GM21390 (cell line): ENCODE measurements at regions not wholly inside any gene's neighbourhood (a gene's known extent, or its start where the extent isn't known, plus 50 kb on each side); places are given as distances from the start of the nearest gene placed in this dataset.
"Not testable (repeated sequence)": the region's sequence is repeated elsewhere in the genome, so short reads cannot be mapped to it uniquely, and the experiment has no call there.

ENCODE experiments used
- ATAC-seq: cut with Tn5 transposase; IDR thresholded peaks from one replicate; pipeline ENCODE4 v1.9.1; 2021; ENCODE audit not compliant: unreplicated experiment

DNA sequence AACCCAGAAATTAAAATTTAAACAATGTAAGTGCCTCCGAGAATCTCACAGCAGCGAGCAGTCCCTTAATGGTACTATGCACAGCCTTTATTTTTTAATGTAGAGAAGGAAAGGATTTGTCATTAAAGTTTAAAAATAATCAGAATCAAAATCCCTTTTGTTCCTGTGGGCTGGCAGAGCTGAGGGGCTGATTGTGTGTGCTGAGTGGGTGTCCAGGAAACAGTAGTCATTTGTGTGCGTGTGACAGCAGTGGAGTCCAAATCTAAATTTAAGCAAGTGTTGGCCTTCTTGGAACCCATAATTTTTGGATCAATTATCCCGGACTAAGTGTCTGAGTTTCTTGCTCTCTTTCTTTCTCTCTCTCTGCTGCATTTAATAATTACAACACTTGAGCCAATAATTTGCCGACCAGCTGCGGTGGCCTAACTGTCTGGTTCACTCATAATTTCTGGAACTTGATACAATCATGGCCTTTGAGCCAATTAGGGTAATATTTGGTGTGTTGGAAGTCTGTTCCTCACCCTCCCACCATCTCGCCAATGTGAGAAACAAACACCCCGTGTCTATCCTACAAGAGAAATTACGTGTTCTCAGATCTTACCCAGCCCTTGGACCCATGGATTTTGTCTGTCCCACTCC is 528.0 kb downstream of the SOX6 start:
- no peak for ATAC-seq

DNA sequence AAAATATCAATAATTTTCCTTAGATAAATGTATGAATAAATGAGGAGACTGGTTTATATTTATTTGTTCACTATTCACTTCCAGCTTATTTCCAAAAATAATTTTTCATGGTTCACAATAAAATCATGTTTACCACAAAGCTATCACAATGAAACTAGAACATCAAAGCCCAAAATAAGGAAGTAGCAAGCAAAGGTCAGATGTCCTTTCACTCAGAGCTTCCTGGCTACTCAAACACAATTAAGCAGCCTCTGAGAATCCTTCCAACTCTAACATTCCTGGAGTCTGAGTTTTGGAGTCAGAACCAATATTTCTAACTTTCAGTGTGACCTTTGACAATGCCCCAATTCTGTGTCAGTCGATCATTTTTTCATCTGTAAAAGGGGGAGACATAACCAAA is 527.0 kb downstream of the SOX6 start:
- ATAC-seq = no peak

DNA sequence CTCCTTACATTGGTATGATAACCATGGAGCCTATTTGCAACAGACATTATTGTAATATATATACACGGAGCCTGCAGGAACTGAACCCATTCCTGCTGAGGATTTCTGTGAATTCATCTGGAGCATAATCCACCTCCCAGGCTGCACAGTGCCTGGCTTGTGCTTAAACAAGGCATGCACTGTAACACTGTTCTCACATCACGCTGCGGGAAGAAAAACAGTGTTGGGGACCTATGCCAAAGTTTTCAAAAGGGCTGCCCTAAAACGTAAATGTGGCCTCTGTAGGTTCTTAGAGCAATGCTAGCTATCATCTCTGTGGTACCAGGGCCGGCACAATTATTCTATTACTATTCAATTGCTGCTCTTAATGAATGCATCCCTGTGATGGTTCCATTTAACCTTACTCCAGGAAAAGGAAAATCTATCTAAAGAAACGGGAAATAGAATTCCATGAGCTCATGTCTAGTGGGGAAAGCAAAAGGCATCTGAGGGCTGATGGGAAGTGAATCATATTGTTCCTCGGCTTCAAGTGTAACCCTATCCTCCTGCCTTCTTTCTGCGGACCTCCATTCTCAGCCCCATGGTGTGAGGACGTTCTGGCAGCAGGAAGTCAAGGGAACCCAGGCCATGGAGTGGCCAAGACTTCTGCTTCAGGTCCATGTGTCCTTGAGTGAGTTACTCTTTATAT is 525.5 kb downstream of the SOX6 start:
- no peak for ATAC-seq

DNA sequence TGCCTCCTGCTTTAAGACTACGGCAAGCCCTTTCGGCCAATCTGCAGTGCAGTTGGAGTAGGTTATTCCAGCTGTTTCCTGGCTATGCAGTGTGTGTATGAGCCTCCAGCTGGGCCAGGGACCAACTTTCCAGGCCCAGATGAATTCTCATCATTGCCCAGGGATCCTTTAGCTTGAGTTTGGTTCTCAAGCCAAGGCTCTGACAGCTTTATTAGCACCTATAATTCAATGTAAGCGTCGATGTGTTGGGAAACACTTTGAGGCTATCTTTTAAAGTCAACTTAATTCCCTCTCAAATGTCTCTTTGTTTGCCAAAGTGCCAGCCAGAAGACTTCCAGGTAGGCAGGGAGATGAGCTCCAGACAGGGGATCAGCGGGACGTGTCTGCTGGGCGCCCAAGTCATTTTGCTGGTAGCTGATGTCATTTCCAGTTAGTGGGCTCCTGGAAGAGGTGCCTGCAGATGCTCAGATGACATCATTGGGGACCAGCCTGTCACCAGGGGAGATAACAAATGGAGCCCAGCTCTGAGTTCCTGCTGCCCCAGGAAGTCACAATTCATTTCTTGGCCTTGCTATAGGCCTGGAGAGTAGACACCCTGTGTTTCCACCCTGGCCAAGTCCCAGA is 520.4 kb downstream of the SOX6 start:
- ATAC-seq = no peak

DNA sequence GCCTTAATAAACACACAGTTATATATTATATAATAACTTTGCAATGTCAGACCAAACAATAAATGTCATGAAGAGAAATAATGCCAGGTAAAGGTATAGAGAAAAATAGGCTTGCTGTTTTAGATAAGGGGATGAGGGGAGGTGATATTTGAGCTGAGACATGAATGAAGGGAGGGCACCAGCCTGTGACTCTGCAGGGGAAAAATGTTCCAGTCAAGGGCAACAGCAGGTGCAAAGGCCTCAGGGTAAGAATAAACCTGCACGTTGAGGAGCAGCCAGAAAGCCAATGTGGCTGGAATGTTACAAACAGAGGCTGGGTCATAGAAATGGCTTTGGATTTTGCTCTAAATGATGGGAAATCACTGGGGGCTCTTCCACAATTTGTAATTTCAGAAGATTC is 519.6 kb downstream of the SOX6 start:
- no peak for ATAC-seq

DNA sequence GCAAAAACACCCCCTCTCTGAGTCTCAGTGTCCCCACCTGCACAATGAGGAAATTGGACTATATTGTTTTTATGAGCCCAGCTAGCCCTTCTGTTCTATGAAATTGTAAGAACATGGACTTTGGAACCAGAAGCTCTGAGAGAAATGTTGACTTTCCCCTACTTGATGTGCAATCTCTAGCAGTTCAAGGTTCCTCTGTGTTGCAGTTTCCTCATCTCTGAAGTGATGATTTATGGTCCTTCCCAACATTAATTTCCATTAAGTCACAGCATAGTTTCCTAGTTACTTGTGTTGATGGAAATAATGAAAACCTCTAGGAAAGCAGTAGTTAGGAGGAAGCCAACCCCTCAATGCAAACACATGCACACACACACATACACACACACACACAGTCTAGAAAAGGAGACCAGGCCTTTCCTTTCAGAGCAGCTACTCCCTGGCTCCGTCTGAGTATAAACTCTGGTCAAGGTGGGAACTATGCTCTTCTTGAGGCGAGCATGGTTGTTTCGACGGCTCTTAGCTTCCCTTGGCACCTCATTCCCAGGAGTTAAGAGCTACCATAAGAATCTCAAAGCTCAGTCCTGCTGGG is 518.4 kb downstream of the SOX6 start:
- no peak for ATAC-seq

DNA sequence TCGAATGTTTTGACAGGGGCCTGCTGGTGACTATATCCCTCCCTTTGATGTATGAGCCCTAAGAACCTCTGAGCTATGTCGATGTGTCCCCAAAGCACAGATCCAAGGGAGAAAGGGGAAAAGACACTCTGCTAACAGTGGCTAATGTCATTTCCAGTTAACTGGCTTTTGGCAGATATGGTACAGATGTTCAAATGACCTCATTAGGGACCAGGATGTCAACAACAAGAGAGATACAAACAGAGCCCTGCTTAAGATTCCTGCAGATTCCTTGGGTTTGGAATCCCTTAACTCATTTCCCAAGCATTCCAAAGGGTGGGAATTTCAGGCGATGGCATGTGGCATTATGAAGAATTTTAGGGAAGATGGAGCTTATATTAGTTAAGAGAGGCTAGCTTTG is 517.3 kb downstream of the SOX6 start:
- ATAC-seq = no peak

DNA sequence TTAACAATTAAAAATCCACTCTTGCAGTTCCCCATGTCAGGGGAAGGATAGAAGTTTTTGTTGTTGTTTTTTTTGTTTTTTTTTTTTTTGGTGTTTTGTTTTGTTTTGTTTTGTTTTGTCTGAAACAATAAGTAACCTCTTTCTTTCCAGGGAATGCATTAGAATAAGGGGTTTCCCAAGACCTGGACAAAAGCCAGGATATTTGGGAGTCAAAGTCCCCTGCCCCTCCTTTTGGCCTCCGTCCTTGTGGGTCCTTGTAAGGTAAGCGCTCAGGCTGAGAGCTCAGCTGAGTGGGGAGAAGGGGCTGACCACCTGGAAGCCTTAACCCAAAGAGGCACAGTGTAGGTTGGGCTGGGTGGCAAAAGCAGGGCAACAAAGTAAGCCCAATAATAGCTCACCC is 515.4 kb downstream of the SOX6 start:
- no peak for ATAC-seq

DNA sequence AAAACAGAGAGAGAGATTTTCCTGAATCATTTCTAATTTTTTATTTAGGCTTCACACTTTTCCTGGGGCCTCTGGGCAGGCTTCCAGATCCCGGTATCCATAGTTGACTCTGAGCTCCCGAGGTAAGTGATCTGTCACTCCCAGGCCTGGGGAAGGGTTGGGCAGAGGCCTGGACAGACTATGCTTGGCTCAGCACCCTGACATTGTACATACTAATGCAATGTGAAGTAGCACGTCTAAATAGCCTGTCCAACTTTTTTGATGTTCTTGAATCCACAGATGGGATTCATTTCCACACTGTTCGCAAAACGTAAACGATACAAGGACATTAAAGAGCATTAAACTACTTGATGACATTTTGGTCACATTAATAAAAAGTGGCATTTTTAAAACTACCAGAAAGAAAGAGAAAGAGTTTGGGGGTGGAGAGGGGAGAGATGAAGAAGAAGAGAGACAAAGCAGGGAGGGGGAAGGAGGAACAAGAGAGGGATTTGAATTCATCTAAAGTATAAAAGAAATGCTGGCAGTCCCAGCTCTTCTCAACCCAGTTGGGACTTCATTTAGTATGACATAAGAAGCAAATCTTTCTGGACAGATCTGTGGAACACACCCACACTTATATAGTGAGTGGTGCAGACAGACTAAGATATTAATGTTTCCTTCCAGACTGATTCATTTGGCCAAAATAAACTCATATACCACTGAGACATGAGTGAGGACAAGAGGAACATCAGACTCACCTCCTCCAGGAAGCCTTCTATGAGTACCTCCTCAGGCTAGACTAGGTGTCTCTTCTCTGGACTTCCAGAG is 514.2 kb downstream of the SOX6 start:
- no peak for ATAC-seq

DNA sequence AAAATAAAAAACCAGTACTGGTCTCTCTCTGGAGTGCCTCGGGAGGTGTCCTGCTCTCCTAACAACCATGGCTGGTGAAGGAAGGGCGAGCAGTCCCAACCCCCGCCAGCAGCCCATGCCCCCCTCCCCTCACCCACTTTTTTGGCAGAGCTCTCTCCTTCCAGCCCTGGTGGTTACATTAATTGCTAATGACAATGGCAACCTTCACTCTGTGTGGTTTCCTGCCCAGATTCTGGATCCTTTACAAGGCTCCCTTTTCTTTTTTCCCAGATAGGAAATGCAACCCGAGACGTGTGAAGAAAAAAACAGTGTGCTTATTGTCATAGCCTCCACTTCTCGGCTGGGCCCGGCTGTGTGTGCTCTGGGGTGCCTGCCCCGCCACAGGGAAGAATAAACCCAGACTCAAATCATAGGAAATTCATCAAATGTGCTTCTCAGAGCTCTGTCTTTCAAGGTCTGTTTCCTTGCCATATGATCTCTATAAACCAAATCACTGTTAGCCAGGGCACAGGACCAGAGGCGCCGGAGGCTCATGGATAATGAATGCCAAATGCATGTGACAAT is 513.0 kb downstream of the SOX6 start:
- ATAC-seq = no peak

DNA sequence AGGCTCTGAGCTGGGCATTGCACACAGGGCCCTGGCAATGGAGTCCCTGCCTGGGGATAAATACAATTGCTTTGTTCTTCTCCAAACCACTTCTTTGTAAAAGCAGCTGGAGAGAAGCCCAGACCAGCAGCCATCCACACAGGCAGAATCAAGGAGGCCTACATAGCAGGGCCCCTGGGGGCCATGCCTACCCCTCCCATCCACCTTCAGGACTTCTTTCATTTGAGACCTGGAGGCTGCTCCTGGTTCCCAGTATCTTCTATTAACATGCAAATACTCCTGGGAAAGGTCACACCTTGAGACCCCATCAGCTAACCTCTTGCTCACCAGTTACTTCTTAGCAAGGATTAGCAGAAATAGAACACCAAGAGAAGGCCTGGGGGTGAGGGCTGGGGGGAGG is 511.1 kb downstream of the SOX6 start:
- ATAC-seq = no peak

DNA sequence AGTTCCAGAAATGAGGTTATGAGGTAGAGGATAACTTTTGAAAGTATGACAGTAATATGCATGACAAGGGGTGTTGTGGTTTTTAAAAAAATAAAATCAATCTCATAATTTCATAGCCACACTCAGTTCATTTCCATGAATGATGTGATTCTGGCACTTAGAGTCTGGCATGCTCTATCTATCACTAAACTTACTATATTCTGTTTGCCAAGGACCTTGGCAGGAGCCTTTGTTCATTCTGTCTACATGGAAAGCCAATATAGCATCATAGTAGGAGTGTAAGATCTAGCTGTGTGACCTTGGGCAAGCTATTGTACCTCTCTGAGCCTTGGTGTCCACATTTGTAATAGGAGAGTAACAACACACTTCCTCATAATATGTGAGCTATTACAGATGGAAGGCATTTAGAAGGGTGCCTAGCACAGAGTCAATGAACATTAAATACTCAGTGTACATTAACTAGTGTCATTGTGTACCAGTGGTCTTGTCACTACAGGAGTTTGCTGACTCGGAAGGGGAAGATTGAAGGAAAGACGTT is 507.6 kb downstream of the SOX6 start:
- ATAC-seq = no peak

DNA sequence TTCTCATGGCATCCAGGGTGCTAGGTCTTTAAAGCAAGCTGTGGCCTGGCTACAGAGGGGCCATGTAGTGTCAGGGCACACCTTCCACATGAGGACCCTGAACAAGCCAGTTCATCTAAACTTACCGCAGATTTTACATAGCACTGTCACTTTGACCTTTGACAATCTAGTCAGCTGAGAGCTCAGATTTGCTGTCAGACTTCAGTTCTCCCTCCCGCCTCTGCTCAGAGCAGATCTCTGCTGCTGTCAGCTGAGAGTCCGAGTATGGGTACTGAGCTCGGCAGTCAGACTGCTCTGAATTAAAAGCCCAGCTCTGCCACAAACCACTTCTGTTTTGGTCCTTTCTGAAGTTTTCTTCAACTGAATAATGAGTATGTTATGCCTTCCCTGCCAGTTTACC is 507.1 kb downstream of the SOX6 start:
- ATAC-seq = no peak

DNA sequence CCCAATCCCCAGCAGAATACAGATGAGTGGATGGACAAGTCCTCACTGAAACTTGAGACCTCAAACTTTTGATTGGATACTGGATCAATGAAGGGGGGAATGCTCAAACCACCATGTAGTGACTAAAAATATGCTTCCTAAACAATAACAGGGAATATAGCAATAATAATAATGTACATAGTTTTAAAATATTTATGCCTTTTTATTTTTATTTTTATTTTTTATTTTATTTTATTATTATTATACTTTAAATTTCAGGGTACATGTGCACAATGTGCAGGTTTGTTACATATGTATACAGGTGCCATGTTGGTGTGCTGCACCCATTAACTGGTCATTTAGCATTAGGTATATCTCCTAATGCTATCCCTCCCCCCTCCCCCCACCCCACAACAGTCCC is 506.0 kb downstream of the SOX6 start:
- not testable (repeated sequence) for ATAC-seq

DNA sequence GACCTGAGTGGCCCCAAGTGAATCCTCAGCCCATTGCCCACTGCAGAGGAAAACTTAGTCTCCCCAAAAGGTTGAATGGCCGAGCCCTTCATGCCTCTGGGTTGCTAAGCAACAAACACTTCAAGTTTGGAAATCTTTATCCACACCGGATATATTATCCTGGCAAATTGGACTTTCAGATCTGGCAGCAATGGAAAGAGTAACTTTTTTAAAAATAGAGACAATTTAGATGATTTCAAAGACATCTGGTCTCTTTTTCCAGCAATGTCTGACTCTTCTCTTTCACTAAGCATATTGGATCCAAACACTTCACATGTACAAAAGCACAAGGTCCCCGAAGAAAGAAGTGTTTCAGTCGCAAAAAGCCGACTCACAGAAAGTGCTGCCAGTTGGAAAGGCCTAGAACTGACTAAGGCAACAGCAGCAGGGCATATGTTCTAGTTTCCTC is 505.3 kb downstream of the SOX6 start:
- no peak for ATAC-seq

DNA sequence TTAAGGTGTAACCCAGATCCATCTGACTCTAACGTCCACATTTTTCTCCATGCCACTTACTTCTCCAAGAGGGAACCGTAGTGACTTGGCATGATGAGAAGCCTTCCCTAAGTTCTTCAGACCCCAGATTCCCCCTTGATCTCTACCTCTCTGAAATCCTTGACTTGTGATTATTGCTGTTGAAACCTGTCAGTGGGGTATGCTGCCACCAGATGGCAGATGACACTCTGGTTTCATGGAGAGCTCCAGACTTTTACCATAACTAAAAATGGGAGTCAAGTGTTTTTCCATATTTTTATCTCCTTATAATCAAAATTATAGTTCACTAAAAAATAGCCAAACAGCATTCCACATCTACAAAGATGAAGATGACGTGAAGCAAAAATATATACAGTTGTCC is 504.2 kb downstream of the SOX6 start:
- no peak for ATAC-seq

DNA sequence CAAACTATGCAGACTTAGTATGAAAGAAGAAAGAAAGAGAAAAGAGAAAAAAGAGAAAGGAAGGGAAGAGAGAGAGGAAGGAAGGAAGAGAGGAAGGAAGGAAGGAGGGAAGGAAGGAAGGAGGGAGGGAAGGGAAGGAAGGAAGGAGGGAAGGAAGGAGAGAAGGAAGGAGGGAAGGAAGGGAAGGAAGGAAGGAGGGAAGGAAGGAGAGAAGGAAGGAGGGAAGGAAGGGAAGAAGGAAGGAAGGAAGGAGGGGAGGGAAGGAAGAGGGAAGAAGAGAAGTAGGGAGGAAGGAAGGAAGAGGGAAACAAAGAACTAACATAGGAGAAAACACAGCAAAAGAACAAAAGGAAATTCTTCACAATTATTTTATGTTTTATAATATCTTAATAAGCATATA is 502.1 kb downstream of the SOX6 start:
- ATAC-seq = no peak

DNA sequence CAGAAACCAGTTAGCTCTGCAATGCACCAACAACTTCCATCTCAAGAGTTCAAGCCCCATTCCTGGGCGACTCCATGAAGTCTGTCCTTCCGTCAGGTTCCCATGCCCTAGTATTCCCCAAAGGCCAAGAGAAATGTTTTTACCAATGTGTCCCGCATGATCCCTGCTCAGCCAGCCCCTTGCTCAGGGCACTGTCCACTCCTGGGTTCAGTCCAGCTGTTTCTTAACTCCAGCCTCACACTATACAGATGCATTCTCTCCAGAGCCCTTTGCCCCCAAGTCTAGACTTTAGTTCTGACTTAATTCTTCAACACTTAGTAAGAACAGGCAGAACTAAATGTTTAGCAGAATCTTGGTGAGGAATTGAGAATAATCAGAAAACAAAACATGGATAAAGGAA is 497.5 kb downstream of the SOX6 start:
- no peak for ATAC-seq

DNA sequence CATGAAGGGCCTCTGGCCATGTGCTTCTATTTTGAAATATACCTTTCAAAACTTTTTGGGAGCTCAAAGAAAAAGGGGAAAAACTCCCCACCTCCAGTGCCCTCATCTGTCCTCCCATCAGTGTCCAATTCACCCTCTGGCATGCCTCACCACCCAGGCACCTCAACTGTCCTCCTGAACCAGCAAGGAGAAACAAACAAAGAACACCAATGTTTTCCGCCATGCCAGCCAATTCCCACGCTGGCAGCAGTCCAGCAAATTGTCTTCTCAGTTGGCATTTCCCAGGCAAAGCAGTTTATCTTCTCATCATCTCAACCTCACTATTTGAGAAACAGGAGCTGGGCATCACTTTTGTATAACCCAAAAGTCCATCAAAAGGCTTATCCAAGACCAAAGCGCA is 496.9 kb downstream of the SOX6 start:
- ATAC-seq = no peak

DNA sequence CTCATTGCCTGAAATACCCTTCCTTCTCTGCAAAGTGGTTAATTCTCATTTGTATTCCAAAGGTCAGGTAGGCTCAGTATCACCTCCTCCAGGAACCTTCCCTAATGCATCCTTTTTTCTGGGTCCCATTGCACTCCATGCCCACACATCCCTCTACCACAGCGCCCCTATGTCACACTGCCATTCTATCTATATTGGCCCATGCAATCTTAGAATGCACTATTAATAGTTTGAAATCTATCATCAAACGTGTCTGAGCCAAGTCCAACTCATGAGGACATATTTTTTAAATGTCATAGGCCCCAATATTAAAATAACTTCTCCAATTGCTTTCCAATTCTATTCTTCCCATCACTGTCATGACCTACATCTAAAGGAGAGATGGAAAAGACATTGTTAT is 495.1 kb downstream of the SOX6 start:
- ATAC-seq = no peak

DNA sequence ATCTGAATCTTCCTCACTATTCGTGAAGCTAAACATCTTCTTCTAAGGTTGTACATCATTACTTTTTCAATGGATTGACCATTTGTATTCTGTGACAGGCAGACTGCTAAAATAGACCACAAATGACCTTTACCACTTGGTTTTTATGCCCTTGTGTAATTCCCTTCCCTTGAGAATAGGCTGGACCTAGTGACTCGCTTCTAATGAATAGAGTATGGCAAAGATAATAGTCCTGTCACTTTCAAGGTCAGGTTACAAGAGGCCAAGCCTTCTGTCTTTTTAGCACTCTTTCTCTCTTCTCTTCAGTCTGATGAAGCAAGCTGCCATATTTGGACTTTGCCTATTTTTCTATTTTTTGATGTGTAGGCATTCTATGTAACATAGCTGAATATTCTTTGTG is 492.9 kb downstream of the SOX6 start:
- ATAC-seq = no peak
